ENCODE measurements at regions not wholly inside any gene's neighbourhood (a gene's known extent, or its start where the extent isn't known, plus 50 kb on each side); places are given as distances from the start of the nearest gene placed in this dataset.

- Histone ChIP-seq H2AFZ (ENCODE audit: low read depth, low read length, poor library complexity, severe bottlenecking) (no peak overlapping the region), H3K36me3 (ENCODE audit: control insufficient read depth in 1 of 2, insufficient read depth in 2 of 2, low read length in 2 of 2) (no peaks in the 10 kb centered on the region), H3K27ac (ENCODE audit: low read depth, low read length) (no peak overlapping the region), H3K4me1 (ENCODE audit: control insufficient read depth in 1 of 2, insufficient read depth in 2 of 2, low read length in 2 of 2) (no peaks in the 10 kb centered on the region), H3K9ac (ENCODE audit: low read length) (no peak overlapping the region), H3K4me3 (replicated peaks in 1 of 2; ENCODE audit: low read depth in 1 of 2, low read length in 2 of 2) (no peak overlapping the region), H3K79me2 (ENCODE audit: insufficient read depth, low read length) (no peaks in the 10 kb centered on the region), H3K27me3 (ENCODE audit: insufficient read depth, low read length) (peaks cover 21% of the 10 kb centered on the region; the same call in 1 of the 2 replicates), H3K4me2 (ENCODE audit: low read length) (no peak overlapping the region), H3K9me2 (ENCODE audit: insufficient read depth) (no peaks in the 10 kb centered on the region), H3K9me3 (ENCODE audit: control insufficient read depth in 1 of 2, insufficient read depth in 1 of 2, low read depth in 1 of 2, low read length in 2 of 2) (no peaks in the 10 kb centered on the region), H4K20me1 (ENCODE audit: insufficient read depth) (no peaks in the 10 kb centered on the region)
- BruUV-seq (replicated peaks) = no TSS peak
- ChIA-PET POLR2A (no interaction called here), CTCF (no interaction called here), RAD21 (ENCODE audit: low non-redundant PET in 1 of 2, low total read pairs in 2 of 2, uncharacterized antibody in 2 of 2, unreplicated experiment in 2 of 2) (no interaction called here)
- ATAC-seq = no peak
- intact Hi-C loops (cut with micrococcal nuclease) = no loop called here
- no peak for TF ChIP-seq ZFX (IDR thresholded peaks at IDR 0.05)
- no peak for DNase-seq (ENCODE audit: low read depth, low spot score)
These were observed 329.4 kb upstream of the TBX3 start for GRCh38 chr12:115013236-115013981.

GRCh38 chr12:115012861-115013235 lies 328.9 kb upstream of the TBX3 start:
- CTCF ChIA-PET = no interaction called here
- no peak for ATAC-seq
- TF ChIP-seq POLR2AphosphoS5 (IDR thresholded peaks at IDR 0.05; ENCODE audit: low read depth, low read length) = no peak
- no peak for TF ChIP-seq MAX (IDR thresholded peaks at IDR 0.05)
- no peak for TF ChIP-seq ELF1 (IDR thresholded peaks at IDR 0.05; ENCODE audit: borderline replicate concordance, low read depth)
- TF ChIP-seq YY1 (IDR thresholded peaks at IDR 0.05; ENCODE audit: extremely low read depth, insufficient replicate concordance, low read depth, low read length) = no peak
- TF ChIP-seq ZFX (IDR thresholded peaks at IDR 0.05) = no peak
- no peak for TF ChIP-seq SIN3A (IDR thresholded peaks at IDR 0.05; ENCODE audit: low read depth)
- no peak for TF ChIP-seq CTCF (IDR thresholded peaks at IDR 0.05 in 2 of 3, conservative IDR thresholded peaks at IDR 0.05 in 1 of 3; ENCODE audit: borderline replicate concordance in 1 of 3, insufficient read depth in 1 of 3, low read depth in 2 of 3, low read length in 2 of 3)
- TF ChIP-seq REST (IDR thresholded peaks at IDR 0.05; ENCODE audit: low read depth) = no peak
- TF ChIP-seq ATF3 (IDR thresholded peaks at IDR 0.05) = no peak
- no peak for TF ChIP-seq CEBPB (IDR thresholded peaks at IDR 0.05; ENCODE audit: low read depth)
- no peak for TF ChIP-seq EGR1 (IDR thresholded peaks at IDR 0.05; ENCODE audit: low read depth)

More at GRCh38 chr12:115012861-115013235, 328.9 kb upstream of the TBX3 start:
- Histone ChIP-seq H2AFZ (ENCODE audit: low read depth, low read length, poor library complexity, severe bottlenecking) (no peak overlapping the region), H3K79me2 (ENCODE audit: insufficient read depth, low read length) (no peaks in the 10 kb centered on the region), H3K36me3 (ENCODE audit: control insufficient read depth in 1 of 2, insufficient read depth in 2 of 2, low read length in 2 of 2) (no peaks in the 10 kb centered on the region), H3K9me3 (ENCODE audit: control insufficient read depth in 1 of 2, insufficient read depth in 1 of 2, low read depth in 1 of 2, low read length in 2 of 2) (no peaks in the 10 kb centered on the region), H3K4me2 (ENCODE audit: low read length) (no peak overlapping the region), H3K9me2 (ENCODE audit: insufficient read depth) (no peaks in the 10 kb centered on the region), H3K27ac (ENCODE audit: low read depth, low read length) (no peak overlapping the region), H4K20me1 (ENCODE audit: insufficient read depth) (no peaks in the 10 kb centered on the region), H3K9ac (ENCODE audit: low read length) (no peak overlapping the region), H3K4me1 (ENCODE audit: control insufficient read depth in 1 of 2, insufficient read depth in 2 of 2, low read length in 2 of 2) (no peaks in the 10 kb centered on the region), H3K27me3 (ENCODE audit: insufficient read depth, low read length) (peaks cover 23% of the 10 kb centered on the region; the same call in 1 of the 2 replicates), H3K4me3 (replicated peaks in 1 of 2; ENCODE audit: low read depth in 1 of 2, low read length in 2 of 2) (no peak overlapping the region)
- BruUV-seq (replicated peaks) = no TSS peak
- intact Hi-C loops (cut with micrococcal nuclease) = no loop called here
- ChIA-PET RAD21 (ENCODE audit: low non-redundant PET in 1 of 2, low total read pairs in 2 of 2, uncharacterized antibody in 2 of 2, unreplicated experiment in 2 of 2) (no interaction called here), POLR2A (no interaction called here)
- DNase-seq (ENCODE audit: low read depth, low spot score) = no peak

Measured in HCT116 (cell line).